ENCODE measurements at regions not wholly inside any gene's neighbourhood (a gene's known extent, or its start where the extent isn't known, plus 50 kb on each side); places are given as distances from the start of the nearest gene placed in this dataset.

- Histone ChIP-seq H3K36me3 (ENCODE audit: control insufficient read depth in 2 of 3, insufficient read depth in 3 of 3, low read length in 3 of 3) (no peaks in the 10 kb centered on the region), H3K9me3 (ENCODE audit: control insufficient read depth in 2 of 3, low read length in 3 of 3) (no peaks in the 10 kb centered on the region), H3K4me3 (ENCODE audit: low read length) (no peak overlapping the region), H3K27ac (ENCODE audit: low read depth, low read length) (no peak overlapping the region), H3K4me1 (ENCODE audit: control insufficient read depth in 2 of 2, insufficient read depth in 2 of 2, low read length in 2 of 2) (no peaks in the 10 kb centered on the region), H3K27me3 (ENCODE audit: control insufficient read depth in 2 of 2, insufficient read depth in 2 of 2, low read length in 2 of 2) (no peaks in the 10 kb centered on the region)
- intact Hi-C loops (cut with micrococcal nuclease), result no loop called here
- H3K4me1 Mint-ChIP-seq, result no peaks in the 10 kb centered on the region
- H3K27me3 Mint-ChIP-seq, result peaks cover 0 to 22% (median 6%) of the 10 kb centered on the region in 5 donors
- no peaks in the 10 kb centered on the region for H3K36me3 Mint-ChIP-seq
- ATAC-seq (no peak), DNase-seq (no peak)
- no peak overlapping the region for H3K27ac Mint-ChIP-seq
- POLR2A ChIA-PET, result no interaction called here
- no peak overlapping the region for H3K4me3 Mint-ChIP-seq
- no peaks in the 10 kb centered on the region for H3K9me3 Mint-ChIP-seq
- CTCF ChIA-PET, result no interaction called here
These were observed 512.7 kb downstream of the LMO4 start for GRCh38 chr1:87841332-87841731.

- Histone ChIP-seq H3K4me1 (ENCODE audit: control insufficient read depth in 2 of 2, insufficient read depth in 2 of 2, low read length in 2 of 2) (no peaks in the 10 kb centered on the region), H3K9me3 (ENCODE audit: control insufficient read depth in 2 of 3, low read length in 3 of 3) (no peaks in the 10 kb centered on the region), H3K4me3 (ENCODE audit: low read length) (no peak overlapping the region), H3K36me3 (ENCODE audit: control insufficient read depth in 2 of 3, insufficient read depth in 3 of 3, low read length in 3 of 3) (no peaks in the 10 kb centered on the region), H3K27me3 (ENCODE audit: control insufficient read depth in 2 of 2, insufficient read depth in 2 of 2, low read length in 2 of 2) (no peaks in the 10 kb centered on the region), H3K27ac (ENCODE audit: low read depth, low read length) (no peak overlapping the region)
- Mint-ChIP-seq H3K4me3 (no peak overlapping the region), H3K27ac (no peak overlapping the region), H3K4me1 (no peaks in the 10 kb centered on the region), H3K9me3 (no peaks in the 10 kb centered on the region), H3K27me3 (peaks cover 0 to 22% (median 6%) of the 10 kb centered on the region in 5 donors), H3K36me3 (no peaks in the 10 kb centered on the region)
- intact Hi-C loops (cut with micrococcal nuclease), result no loop called here
- CTCF ChIA-PET, result no interaction called here
- ATAC-seq (no peak), DNase-seq (no peak)
- POLR2A ChIA-PET, result no interaction called here
These were observed 513.5 kb downstream of the LMO4 start for GRCh38 chr1:87842156-87842555.

DNA sequence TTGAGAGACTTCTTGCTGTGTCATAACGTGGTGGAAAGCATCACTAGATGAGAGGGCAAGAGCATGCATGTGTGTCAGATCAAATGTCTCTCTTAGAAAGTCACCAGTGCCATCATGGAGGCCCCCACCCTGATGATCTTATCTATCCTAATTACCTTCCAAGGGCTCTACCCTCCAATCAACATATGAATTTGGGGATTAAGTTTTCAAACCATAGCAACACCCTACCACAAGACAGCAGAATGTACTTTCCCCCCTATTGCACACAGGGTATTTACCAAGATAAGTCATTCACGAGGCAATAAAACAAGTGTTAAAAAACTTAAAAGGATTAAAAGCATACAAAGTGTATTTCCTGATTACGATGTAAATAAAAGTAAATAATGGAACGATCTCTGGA is 515.6 kb downstream of the LMO4 start:
- Histone ChIP-seq H3K27ac (ENCODE audit: low read depth, low read length) (no peak overlapping the region), H3K27me3 (ENCODE audit: control insufficient read depth in 2 of 2, insufficient read depth in 2 of 2, low read length in 2 of 2) (no peaks in the 10 kb centered on the region), H3K9me3 (ENCODE audit: control insufficient read depth in 2 of 3, low read length in 3 of 3) (no peaks in the 10 kb centered on the region), H3K4me3 (ENCODE audit: low read length) (no peak overlapping the region), H3K4me1 (ENCODE audit: control insufficient read depth in 2 of 2, insufficient read depth in 2 of 2, low read length in 2 of 2) (no peaks in the 10 kb centered on the region), H3K36me3 (ENCODE audit: control insufficient read depth in 2 of 3, insufficient read depth in 3 of 3, low read length in 3 of 3) (no peaks in the 10 kb centered on the region)
- POLR2A ChIA-PET, result no interaction called here
- Mint-ChIP-seq H3K4me3 (no peak overlapping the region), H3K27me3 (peaks cover 0 to 22% (median 6%) of the 10 kb centered on the region in 5 donors), H3K36me3 (no peaks in the 10 kb centered on the region), H3K27ac (no peak overlapping the region), H3K9me3 (no peaks in the 10 kb centered on the region), H3K4me1 (no peaks in the 10 kb centered on the region)
- intact Hi-C loops (cut with micrococcal nuclease), result no loop called here
- no peak for DNase-seq
- CTCF ChIA-PET, result no interaction called here
- no peak for ATAC-seq

GRCh38 chr1:87851490-87851889 is 522.8 kb downstream of the LMO4 start:
- ChIA-PET POLR2A (no interaction called here), CTCF (no interaction called here)
- no peak overlapping the region for H3K27ac ChIP-seq (ENCODE audit: low read depth, low read length)
- intact Hi-C loops (cut with micrococcal nuclease), result no loop called here
- Mint-ChIP-seq H3K9me3 (peaks cover 0 to 4% (median 0%) of the 10 kb centered on the region in 11 donors), H3K36me3 (no peaks in the 10 kb centered on the region), H3K4me1 (no peaks in the 10 kb centered on the region), H3K27me3 (peaks cover 0 to under 1% (median 0%) of the 10 kb centered on the region in 5 donors), H3K4me3 (no peak overlapping the region), H3K27ac (no peak overlapping the region)
- no peak overlapping the region for H3K4me3 ChIP-seq (ENCODE audit: low read length)
- no peak for DNase-seq
- no peak for ATAC-seq
- no peaks in the 10 kb centered on the region for H3K27me3 ChIP-seq (ENCODE audit: control insufficient read depth in 2 of 2, insufficient read depth in 2 of 2, low read length in 2 of 2)
- H3K36me3 ChIP-seq (ENCODE audit: control insufficient read depth in 2 of 3, insufficient read depth in 3 of 3, low read length in 3 of 3), result no peaks in the 10 kb centered on the region
- no peaks in the 10 kb centered on the region for H3K9me3 ChIP-seq (ENCODE audit: control insufficient read depth in 2 of 3, low read length in 3 of 3)
- no peaks in the 10 kb centered on the region for H3K4me1 ChIP-seq (ENCODE audit: control insufficient read depth in 2 of 2, insufficient read depth in 2 of 2, low read length in 2 of 2)

DNA sequence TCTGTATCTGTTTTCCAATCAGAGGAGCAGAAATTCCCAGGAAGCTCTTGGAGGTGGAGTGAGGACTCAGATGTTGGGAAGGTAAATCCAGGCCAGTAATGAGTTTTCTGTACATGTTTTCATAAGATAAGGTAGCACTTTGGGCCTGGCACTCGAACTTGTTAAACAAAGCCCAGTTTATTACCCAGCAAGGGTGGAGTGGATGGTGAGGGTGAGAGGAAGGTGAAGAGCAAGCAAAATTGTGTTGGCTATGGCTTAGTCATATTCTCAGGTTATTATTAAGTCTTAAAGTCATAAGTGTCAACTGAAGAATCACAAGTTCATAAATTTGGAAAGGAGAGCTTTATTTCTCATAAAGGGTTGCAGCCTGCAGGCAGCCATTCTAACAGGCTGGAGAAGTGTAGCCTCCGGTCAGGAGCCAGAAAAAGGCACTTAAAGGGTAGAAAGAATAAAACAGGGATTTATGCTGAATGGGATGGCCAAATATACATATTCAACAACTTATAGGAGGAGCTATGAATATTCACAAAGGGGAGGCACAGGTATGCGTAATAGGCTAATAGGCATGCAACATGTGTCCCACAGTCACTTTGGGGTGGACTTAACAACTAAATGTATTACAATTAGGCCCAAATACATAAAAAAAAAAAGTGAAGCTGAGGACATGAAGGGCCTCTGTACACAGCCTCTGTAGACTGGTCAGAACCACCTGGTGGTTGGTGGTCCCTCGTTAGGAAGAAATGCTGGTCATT is 523.9 kb downstream of the LMO4 start:
- ATAC-seq (no peak), DNase-seq (no peak)
- H3K4me1 ChIP-seq (ENCODE audit: control insufficient read depth in 2 of 2, insufficient read depth in 2 of 2, low read length in 2 of 2), result no peaks in the 10 kb centered on the region
- no peaks in the 10 kb centered on the region for H3K9me3 ChIP-seq (ENCODE audit: control insufficient read depth in 2 of 3, low read length in 3 of 3)
- CTCF ChIA-PET, result no interaction called here
- H3K27me3 ChIP-seq (ENCODE audit: control insufficient read depth in 2 of 2, insufficient read depth in 2 of 2, low read length in 2 of 2), result no peaks in the 10 kb centered on the region
- peaks cover 0 to 4% (median 0%) of the 10 kb centered on the region in 11 donors for H3K9me3 Mint-ChIP-seq
- no peaks in the 10 kb centered on the region for H3K36me3 Mint-ChIP-seq
- H3K27ac Mint-ChIP-seq, result no peak overlapping the region
- POLR2A ChIA-PET, result no interaction called here
- no peak overlapping the region for H3K4me3 ChIP-seq (ENCODE audit: low read length)
- intact Hi-C loops (cut with micrococcal nuclease), result no loop called here
- H3K4me3 Mint-ChIP-seq, result no peak overlapping the region
- H3K27ac ChIP-seq (ENCODE audit: low read depth, low read length), result no peak overlapping the region
- no peaks in the 10 kb centered on the region for H3K36me3 ChIP-seq (ENCODE audit: control insufficient read depth in 2 of 3, insufficient read depth in 3 of 3, low read length in 3 of 3)
- H3K4me1 Mint-ChIP-seq, result no peaks in the 10 kb centered on the region
- peaks cover 0 to 4% (median 0%) of the 10 kb centered on the region in 5 donors for H3K27me3 Mint-ChIP-seq

GRCh38 chr1:87853576-87854351 is 525.1 kb downstream of the LMO4 start:
- H3K27me3 ChIP-seq (ENCODE audit: control insufficient read depth in 2 of 2, insufficient read depth in 2 of 2, low read length in 2 of 2), result no peaks in the 10 kb centered on the region
- Mint-ChIP-seq H3K4me1 (no peaks in the 10 kb centered on the region), H3K4me3 (no peak overlapping the region), H3K9me3 (peaks cover 0 to 7% (median 0%) of the 10 kb centered on the region in 11 donors), H3K27ac (no peak overlapping the region), H3K36me3 (no peaks in the 10 kb centered on the region), H3K27me3 (peaks cover 0 to 4% (median 0%) of the 10 kb centered on the region in 5 donors)
- ATAC-seq (no peak), DNase-seq (no peak)
- intact Hi-C loops (cut with micrococcal nuclease), result no loop called here
- no peak overlapping the region for H3K27ac ChIP-seq (ENCODE audit: low read depth, low read length)
- no peaks in the 10 kb centered on the region for H3K4me1 ChIP-seq (ENCODE audit: control insufficient read depth in 2 of 2, insufficient read depth in 2 of 2, low read length in 2 of 2)
- CTCF ChIA-PET, result no interaction called here
- no peaks in the 10 kb centered on the region for H3K36me3 ChIP-seq (ENCODE audit: control insufficient read depth in 2 of 3, insufficient read depth in 3 of 3, low read length in 3 of 3)
- POLR2A ChIA-PET, result no interaction called here
- H3K4me3 ChIP-seq (ENCODE audit: low read length), result no peak overlapping the region
- no peaks in the 10 kb centered on the region for H3K9me3 ChIP-seq (ENCODE audit: control insufficient read depth in 2 of 3, low read length in 3 of 3)

- Mint-ChIP-seq H3K4me1 (peaks cover 4 to 7% (median 5%) of the 10 kb centered on the region in 7 donors), H3K27ac (no peak overlapping the region)
These were observed 534.6 kb downstream of the LMO4 start for GRCh38 chr1:87863317-87863716.

More at GRCh38 chr1:87863317-87863716, 534.6 kb downstream of the LMO4 start:
- H3K4me3 ChIP-seq (ENCODE audit: low read length), result no peak overlapping the region
- H3K36me3 ChIP-seq (ENCODE audit: control insufficient read depth in 2 of 3, insufficient read depth in 3 of 3, low read length in 3 of 3), result no peaks in the 10 kb centered on the region
- H3K27me3 ChIP-seq (ENCODE audit: control insufficient read depth in 2 of 2, insufficient read depth in 2 of 2, low read length in 2 of 2), result no peaks in the 10 kb centered on the region
- ATAC-seq (no peak), DNase-seq (no peak)
- peaks cover 0 to 4% (median 0%) of the 10 kb centered on the region in 3 experiments for H3K9me3 ChIP-seq (ENCODE audit: control insufficient read depth in 2 of 3, low read length in 3 of 3)
- intact Hi-C loops (cut with micrococcal nuclease), result no loop called here
- peaks cover 0 to 8% (median 0%) of the 10 kb centered on the region in 5 donors for H3K36me3 Mint-ChIP-seq
- H3K9me3 Mint-ChIP-seq, result peaks cover 2 to 18% (median 8%) of the 10 kb centered on the region in 11 donors
- no peaks in the 10 kb centered on the region for H3K4me1 ChIP-seq (ENCODE audit: control insufficient read depth in 2 of 2, insufficient read depth in 2 of 2, low read length in 2 of 2)
- H3K27ac ChIP-seq (ENCODE audit: low read depth, low read length), result no peak overlapping the region
- H3K27me3 Mint-ChIP-seq, result peaks cover 0 to 10% (median 0%) of the 10 kb centered on the region in 5 donors
- ChIA-PET CTCF (no interaction called here), POLR2A (no interaction called here)
- no peak overlapping the region for H3K4me3 Mint-ChIP-seq
